Nephron (organoid): ENCODE measurements at regions not wholly inside any gene's neighbourhood (a gene's known extent, or its start where the extent isn't known, plus 50 kb on each side); places are given as distances from the start of the nearest gene placed in this dataset.
"Not testable (repeated sequence)": the region's sequence is repeated elsewhere in the genome, so short reads cannot be mapped to it uniquely, and the experiment has no call there.

Source experiments
- H3K27ac Mint-ChIP-seq, 3 experiments: 2 replicates each; pipeline ENCODE4 v1.8.0; 2020; ENCODE audit warnings: mixed read lengths in 3 of 3, mild to moderate bottlenecking in 2 of 3, moderate library complexity in 1 of 3
- H3K27me3 Mint-ChIP-seq: 2 replicates; pipeline ENCODE4 v1.8.0; 2021; ENCODE audit warnings: low read depth, mild to moderate bottlenecking, moderate library complexity, mixed read lengths
- H3K36me3 Mint-ChIP-seq: 2 replicates; pipeline ENCODE4 v1.8.0; 2020; ENCODE audit warnings: low read depth, mixed read lengths
- H3K4me1 Mint-ChIP-seq: 2 replicates; pipeline ENCODE4 v1.8.0; 2020; ENCODE audit warnings: mixed read lengths
- H3K4me3 Mint-ChIP-seq, 3 experiments: 2 replicates each; pipeline ENCODE4 v1.8.0; 2020; ENCODE audit warnings: mild to moderate bottlenecking in 3 of 3, mixed read lengths in 3 of 3, moderate library complexity in 2 of 3
- H3K9me3 Mint-ChIP-seq: 2 replicates; pipeline ENCODE4 v1.8.0; 2020; ENCODE audit warnings: mixed read lengths
- CTCF ChIP-seq, 3 experiments: fragments of 200-600 bp; sonication (generic); IDR thresholded peaks; one replicate each; pipeline ENCODE4 v1.5.0; 2021; ENCODE audit warnings: antibody characterized with exemption in 3 of 3; ENCODE audit not compliant: unreplicated experiment in 3 of 3

GRCh38 chr1:157356601-157357000 is 195.7 kb downstream of the FCRL5 start:
- TF ChIP-seq CTCF (IDR thresholded peaks at IDR 0.05; ENCODE audit: unreplicated experiment in 3 of 3) = no peak
- Mint-ChIP-seq H3K4me1 (no peaks in the 10 kb centered on the region), H3K9me3 (no peaks in the 10 kb centered on the region), H3K27me3 (no peaks in the 10 kb centered on the region), H3K4me3 (no peak overlapping the region), H3K36me3 (no peaks in the 10 kb centered on the region), H3K27ac (no peak overlapping the region)

DNA sequence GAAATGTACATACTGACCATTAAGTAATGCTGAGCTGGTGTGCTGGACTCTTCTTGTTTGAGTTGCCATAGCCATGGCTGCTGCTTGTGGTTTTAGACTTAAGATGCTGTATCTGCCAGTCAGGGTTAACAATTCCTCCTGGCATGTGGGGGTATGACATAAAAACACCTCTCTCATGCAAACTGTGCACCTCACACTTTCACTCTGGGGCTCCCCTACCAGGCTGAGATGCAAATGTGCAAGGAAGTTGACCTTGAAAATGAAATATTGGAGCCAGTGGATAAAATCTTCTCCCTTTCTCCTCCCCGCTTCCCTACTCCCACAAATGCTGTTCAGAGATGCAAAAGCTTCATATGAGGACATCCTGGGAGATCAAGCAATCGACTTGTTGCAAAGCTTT is 198.8 kb downstream of the FCRL5 start:
- H3K27ac Mint-ChIP-seq = no peak overlapping the region
- no peak for TF ChIP-seq CTCF (IDR thresholded peaks at IDR 0.05; ENCODE audit: unreplicated experiment in 3 of 3)
- H3K27me3 Mint-ChIP-seq = no peaks in the 10 kb centered on the region
- H3K4me3 Mint-ChIP-seq = no peak overlapping the region
- H3K4me1 Mint-ChIP-seq = no peaks in the 10 kb centered on the region
- H3K9me3 Mint-ChIP-seq = peaks cover 5% of the 10 kb centered on the region
- no peaks in the 10 kb centered on the region for H3K36me3 Mint-ChIP-seq

- Mint-ChIP-seq H3K27me3 (no peaks in the 10 kb centered on the region), H3K9me3 (peaks cover 5% of the 10 kb centered on the region), H3K27ac (no peak overlapping the region), H3K4me1 (no peaks in the 10 kb centered on the region), H3K4me3 (no peak overlapping the region), H3K36me3 (no peaks in the 10 kb centered on the region)
- TF ChIP-seq CTCF (IDR thresholded peaks at IDR 0.05; ENCODE audit: unreplicated experiment in 3 of 3) = no peak
These were observed 199.4 kb downstream of the FCRL5 start for GRCh38 chr1:157352817-157353408.

DNA sequence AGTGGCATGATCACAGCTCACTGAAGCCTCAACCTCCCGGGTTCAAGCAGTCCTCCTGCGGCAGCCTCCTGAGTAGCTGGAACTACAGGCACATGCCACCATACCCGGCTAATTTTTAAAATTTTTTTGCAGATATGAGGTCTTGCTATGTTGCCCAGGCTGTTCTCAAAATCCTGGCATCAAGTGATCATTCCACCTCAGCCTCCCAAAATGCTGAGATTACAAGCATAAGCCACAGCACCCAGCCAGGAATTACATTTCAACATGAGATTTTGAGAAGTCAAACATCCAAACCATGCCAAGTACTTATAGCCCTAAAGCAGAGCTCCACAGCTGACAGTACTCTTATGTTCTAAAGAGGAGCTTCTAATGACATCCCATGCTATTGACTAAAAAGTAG is 200.1 kb downstream of the FCRL5 start:
- no peak for TF ChIP-seq CTCF (IDR thresholded peaks at IDR 0.05; ENCODE audit: unreplicated experiment in 3 of 3)
- Mint-ChIP-seq H3K36me3 (no peaks in the 10 kb centered on the region), H3K27ac (no peak overlapping the region), H3K27me3 (no peaks in the 10 kb centered on the region), H3K4me3 (no peak overlapping the region), H3K9me3 (peaks cover 5% of the 10 kb centered on the region), H3K4me1 (no peaks in the 10 kb centered on the region)

DNA sequence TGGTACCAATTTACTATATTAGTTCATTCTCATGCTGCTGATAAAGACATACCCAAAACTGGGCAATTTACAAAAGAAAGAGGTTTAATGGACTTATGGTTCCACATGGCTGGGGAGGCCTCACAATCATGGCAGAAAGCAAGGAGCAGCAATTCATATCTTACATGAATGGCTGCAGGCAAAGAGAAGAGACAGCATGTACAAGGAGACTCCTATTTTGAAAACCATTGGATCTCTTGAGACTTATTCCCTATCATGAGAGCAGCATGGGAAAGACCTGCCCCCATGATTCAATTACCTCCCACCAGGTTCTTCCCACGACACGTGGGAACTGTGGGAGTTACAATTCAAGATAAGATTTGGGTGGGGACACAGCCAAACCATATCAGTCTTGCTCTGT is 200.5 kb downstream of the FCRL5 start:
- H3K4me1 Mint-ChIP-seq, H3K27ac Mint-ChIP-seq, H3K27me3 Mint-ChIP-seq, H3K36me3 Mint-ChIP-seq, H3K9me3 Mint-ChIP-seq, H3K4me3 Mint-ChIP-seq: not testable (repeated sequence)

DNA sequence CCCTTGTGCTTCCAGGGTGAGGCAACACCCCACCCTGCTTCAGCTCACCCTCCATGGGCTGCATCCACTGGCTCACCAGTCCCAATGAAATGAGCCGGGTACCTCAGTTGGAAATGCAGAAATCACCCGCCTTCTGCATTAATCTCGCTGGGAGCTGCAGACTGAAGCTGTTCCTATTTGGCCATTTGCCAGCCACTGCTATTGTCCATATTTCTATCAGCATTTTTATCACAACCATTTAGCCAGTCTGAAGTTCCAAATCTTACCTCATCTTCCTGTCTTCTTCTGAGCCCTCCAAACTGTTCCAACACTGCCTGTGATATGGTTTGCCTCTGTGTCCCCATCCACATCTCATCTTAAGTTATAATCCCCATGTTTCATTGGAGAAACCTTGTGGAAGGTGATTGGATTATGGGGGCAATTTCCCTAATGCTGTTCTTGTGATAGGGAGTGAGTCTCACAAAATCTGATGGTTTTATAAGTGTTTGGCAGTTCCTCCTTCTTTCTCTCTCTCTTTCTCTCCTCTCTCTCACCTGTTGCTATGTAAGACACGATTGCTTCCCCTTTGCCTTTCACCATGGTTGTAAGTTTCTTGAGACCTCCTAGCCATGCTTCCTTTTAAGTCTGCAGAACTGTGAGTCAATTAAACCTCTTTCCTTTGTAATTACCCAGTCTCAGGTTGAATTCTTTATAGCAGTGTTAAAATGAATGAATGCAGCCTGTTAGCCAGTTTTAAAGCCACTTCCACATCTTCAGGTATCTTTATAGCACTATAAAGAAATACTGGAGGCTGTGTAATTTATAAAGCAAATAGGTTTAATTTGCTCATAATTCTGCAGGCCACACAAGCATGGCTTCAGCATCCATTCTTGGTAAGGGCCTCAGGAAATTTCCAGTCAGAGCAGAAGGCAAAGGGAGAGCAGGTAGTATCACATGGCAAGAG is 203.5 kb downstream of the FCRL5 start:
- no peaks in the 10 kb centered on the region for H3K36me3 Mint-ChIP-seq
- no peaks in the 10 kb centered on the region for H3K4me1 Mint-ChIP-seq
- H3K27me3 Mint-ChIP-seq = no peaks in the 10 kb centered on the region
- H3K4me3 Mint-ChIP-seq = no peak overlapping the region
- peaks cover 19% of the 10 kb centered on the region for H3K9me3 Mint-ChIP-seq
- no peak for TF ChIP-seq CTCF (IDR thresholded peaks at IDR 0.05; ENCODE audit: unreplicated experiment in 3 of 3)
- no peak overlapping the region for H3K27ac Mint-ChIP-seq
